MCF 10A (cell line): ENCODE measurements at regions not wholly inside any gene's neighbourhood (a gene's known extent, or its start where the extent isn't known, plus 50 kb on each side); places are given as distances from the start of the nearest gene placed in this dataset.

Experiments used
- BruUV-seq: library from RNA; stranded (reverse); fragments of 400-500 nt; replicated peaks from 2 replicates; lab custom pipeline; 2021; lab: Mats Ljungman, UMichigan
- CTCF ChIA-PET: fragments of 300-600 bp; sonication (Branson Sonifier 250); formaldehyde crosslinking; extraction: SDS; loops from one replicate; lab custom pipeline; 2021; ENCODE audit warnings: antibody characterized with exemption, inconsistent platforms; lab: Yijun Ruan, JAX
- POLR2A ChIA-PET: fragments of 300-600, 350-650 bp; sonication (Branson Sonifier 250); formaldehyde crosslinking; extraction: SDS; loops from one replicate; lab custom pipeline; 2020; ENCODE audit warnings: antibody characterized with exemption, inconsistent platforms; lab: Yijun Ruan, JAX
- DNase-seq: peaks from one replicate; pipeline ENCODE4 v3.0.0-alpha.2; 2018; ENCODE audit not compliant: unreplicated experiment
- H3K27ac Mint-ChIP-seq: one replicate; pipeline ENCODE4 v1.8.0; 2022; ENCODE audit warnings: mild to moderate bottlenecking, low read depth, mixed read lengths; ENCODE audit not compliant: unreplicated experiment
- H3K27me3 Mint-ChIP-seq: one replicate; pipeline ENCODE4 v1.8.0; 2022; ENCODE audit warnings: mixed read lengths; ENCODE audit not compliant: insufficient read depth, unreplicated experiment
- H3K36me3 Mint-ChIP-seq: one replicate; pipeline ENCODE4 v1.8.0; 2022; ENCODE audit warnings: mild to moderate bottlenecking, moderate library complexity, mixed read lengths; ENCODE audit not compliant: insufficient read depth, unreplicated experiment
- H3K4me1 Mint-ChIP-seq: one replicate; pipeline ENCODE4 v1.8.0; 2022; ENCODE audit warnings: mixed read lengths; ENCODE audit not compliant: insufficient read depth, unreplicated experiment
- H3K4me3 Mint-ChIP-seq: one replicate; pipeline ENCODE4 v1.8.0; 2022; ENCODE audit warnings: mild to moderate bottlenecking, moderate library complexity, mixed read lengths; ENCODE audit not compliant: unreplicated experiment
- H3K9me3 Mint-ChIP-seq: one replicate; pipeline ENCODE4 v1.8.0; 2022; ENCODE audit warnings: mixed read lengths; ENCODE audit not compliant: unreplicated experiment
- CTCF ChIP-seq: fragments of 200-600 bp; IDR thresholded peaks from one replicate; pipeline ENCODE4 v1.8.0; 2022; ENCODE audit warnings: antibody characterized with exemption, mild to moderate bottlenecking; ENCODE audit not compliant: unreplicated experiment
- intact Hi-C: fragments of 100-400 bp; cut with micrococcal nuclease; formaldehyde crosslinking; loops from 2 replicates; pipeline ENCODE4 v1.14.1; 2022

GRCh38 chr12:114237230-114237629 is 168.7 kb downstream of the TBX5 start:
- no peak for TF ChIP-seq CTCF
- no peak overlapping the region for H3K27ac Mint-ChIP-seq
- H3K4me3 Mint-ChIP-seq = no peak overlapping the region
- no peak for DNase-seq
- ChIA-PET POLR2A (interaction anchor here (1.2 kb wide), 1 partner anchor 13 kb away, joined by 4 read pairs; no protein-coding TSS in a partner anchor), CTCF (interaction anchor here (0.6 kb wide), 1 partner anchor 16 kb away, joined by 3 read pairs; no protein-coding TSS in a partner anchor)
- intact Hi-C loops = no loop called here
- H3K36me3 Mint-ChIP-seq = no peaks in the 10 kb centered on the region
- H3K4me1 Mint-ChIP-seq = no peaks in the 10 kb centered on the region
- H3K27me3 Mint-ChIP-seq = peaks cover 29% of the 10 kb centered on the region
- no peaks in the 10 kb centered on the region for H3K9me3 Mint-ChIP-seq
- BruUV-seq = no TSS peak

- Mint-ChIP-seq H3K4me3 (no peak overlapping the region), H3K27me3 (peaks cover 12% of the 10 kb centered on the region), H3K36me3 (no peaks in the 10 kb centered on the region), H3K4me1 (no peaks in the 10 kb centered on the region), H3K9me3 (no peaks in the 10 kb centered on the region), H3K27ac (no peak overlapping the region)
- intact Hi-C loops = no loop called here
- ChIA-PET CTCF (interaction anchor here (0.6 to 0.7 kb wide), 2 partner anchors 72 to 218 kb away, joined by 3 read pairs; no protein-coding TSS in a partner anchor), POLR2A (no interaction called here)
- TF ChIP-seq CTCF = no peak
- DNase-seq = no peak
- no TSS peak for BruUV-seq
These were observed 173.8 kb downstream of the TBX5 start for GRCh38 chr12:114232187-114232586.

- H3K9me3 Mint-ChIP-seq = no peaks in the 10 kb centered on the region
These were observed 176.8 kb downstream of the TBX5 start for GRCh38 chr12:114229150-114229549.

More at GRCh38 chr12:114229150-114229549, 176.8 kb downstream of the TBX5 start:
- TF ChIP-seq CTCF = no peak
- Mint-ChIP-seq H3K27ac (no peak overlapping the region), H3K4me1 (no peaks in the 10 kb centered on the region), H3K27me3 (peaks cover 24% of the 10 kb centered on the region), H3K4me3 (no peak overlapping the region), H3K36me3 (no peaks in the 10 kb centered on the region)
- DNase-seq = no peak
- CTCF ChIA-PET = interaction anchor here (0.9 kb wide), 1 partner anchor 279 kb away, joined by 3 read pairs; no protein-coding TSS in a partner anchor
- no TSS peak for BruUV-seq
- intact Hi-C loops = no loop called here
- POLR2A ChIA-PET = no interaction called here
